GM12892 (cell line): ENCODE measurements at regions not wholly inside any gene's neighbourhood (a gene's known extent, or its start where the extent isn't known, plus 50 kb on each side); places are given as distances from the start of the nearest gene placed in this dataset.

Source experiments
- DNase-seq: peaks from one replicate; pipeline ENCODE4 v3.0.0; 2011; ENCODE audit not compliant: insufficient read length
- FAIRE-seq: peaks from 2 replicates; lab custom pipeline; 2011; peaks lifted over from hg19 to GRCh38; lab: Jason Lieb, UNC
- POLR2A ChIP-seq: IDR thresholded peaks from 2 replicates; pipeline ENCODE4 v1.6.1; 2011; ENCODE audit warnings: low read depth, low read length, control low read depth
- POLR2AphosphoS5 ChIP-seq: IDR thresholded peaks from 2 replicates; pipeline ENCODE4 v1.6.1; 2011; ENCODE audit warnings: low read depth, low read length, control low read depth
- TAF1 ChIP-seq: IDR thresholded peaks from 2 replicates; pipeline ENCODE4 v1.6.1; 2011; ENCODE audit warnings: low read depth, mild to moderate bottlenecking, control low read depth, low read length, borderline replicate concordance

DNA sequence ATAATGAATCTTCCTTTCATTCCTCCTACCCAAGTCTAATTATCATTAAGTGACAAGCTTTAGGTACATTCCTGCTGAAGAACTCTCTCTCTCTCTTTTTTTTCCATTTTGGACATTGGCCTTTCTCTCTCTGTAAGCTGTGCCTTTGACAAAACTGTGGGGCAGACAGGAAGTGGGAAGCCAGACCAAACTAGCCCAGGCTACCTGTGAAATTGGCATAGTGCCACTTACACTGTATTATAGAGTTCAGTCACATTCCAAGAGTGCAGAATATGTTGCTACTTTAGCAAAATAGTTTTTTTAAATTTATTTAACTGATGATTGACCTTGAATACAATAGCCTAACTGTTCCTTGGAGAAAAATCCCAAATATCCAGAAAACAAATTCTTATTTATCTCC lies 381.5 kb upstream of the ETAA1 start:
- no peak for DNase-seq
- no peak for FAIRE-seq
- TF ChIP-seq POLR2AphosphoS5 (no peak), POLR2A (no peak), TAF1 (no peak)

GRCh38 chr2:67018301-67018700 lies 378.8 kb upstream of the ETAA1 start:
- FAIRE-seq (no peak), DNase-seq (no peak)
- TF ChIP-seq POLR2AphosphoS5 = no peak
- TF ChIP-seq TAF1 = no peak
- TF ChIP-seq POLR2A = no peak

- DNase-seq = no peak
- FAIRE-seq = no peak
- TF ChIP-seq POLR2AphosphoS5 (no peak), TAF1 (no peak), POLR2A (no peak)
Observed at GRCh38 chr2:67032076-67032475, 365.1 kb upstream of the ETAA1 start.

DNA sequence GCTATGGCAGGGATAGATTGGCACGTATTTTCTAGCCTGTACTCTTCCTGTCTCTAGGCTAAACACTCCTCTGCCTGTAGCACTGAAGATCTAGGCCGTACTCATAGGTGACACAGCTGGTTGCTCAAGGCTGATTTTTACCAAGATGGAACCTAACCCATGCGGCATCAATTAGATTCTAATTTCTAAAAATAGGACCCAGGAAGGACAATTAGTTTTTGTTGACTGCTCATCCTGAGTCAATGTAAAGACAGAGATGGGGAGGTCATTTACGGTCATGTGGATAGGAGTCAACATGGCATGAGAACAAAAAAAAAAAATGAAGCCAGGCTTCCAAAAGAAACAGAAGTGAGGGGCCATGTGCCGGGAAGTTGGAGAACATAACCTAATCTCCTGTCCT lies 360.7 kb upstream of the ETAA1 start:
- FAIRE-seq (no peak), DNase-seq (no peak)
- no peak for TF ChIP-seq POLR2A
- TF ChIP-seq TAF1 = no peak
- no peak for TF ChIP-seq POLR2AphosphoS5

- DNase-seq = no peak
- no peak for FAIRE-seq
Observed at GRCh38 chr2:67037655-67038054, 359.5 kb upstream of the ETAA1 start.

GRCh38 chr2:67038195-67038594 lies 358.9 kb upstream of the ETAA1 start:
- no peak for DNase-seq
- FAIRE-seq = no peak
- TF ChIP-seq POLR2AphosphoS5 (no peak), TAF1 (no peak), POLR2A (no peak)

More at GRCh38 chr2:67037655-67038054, 359.5 kb upstream of the ETAA1 start:
- TF ChIP-seq POLR2A (no peak), POLR2AphosphoS5 (no peak)

DNA sequence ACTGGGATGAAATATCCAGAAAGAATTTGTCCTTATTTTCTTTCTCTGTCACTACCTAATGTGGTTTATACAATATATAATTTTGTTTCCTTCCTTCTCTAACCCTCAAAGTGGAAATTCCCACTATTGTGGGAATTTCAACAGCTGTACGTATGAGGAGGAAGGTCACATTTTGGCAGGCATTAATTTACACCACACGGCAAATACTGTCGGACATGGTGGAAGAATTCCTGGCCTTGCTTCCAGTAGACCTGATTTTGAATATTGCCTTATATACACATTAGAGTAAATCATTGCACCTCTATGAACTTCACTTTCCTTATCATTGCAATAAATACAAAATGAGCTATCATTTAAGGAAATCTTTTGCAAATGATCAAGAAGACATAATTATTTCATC lies 358.1 kb upstream of the ETAA1 start:
- TF ChIP-seq TAF1 (no peak), POLR2AphosphoS5 (no peak), POLR2A (no peak)
- DNase-seq = no peak
- FAIRE-seq = no peak

DNA sequence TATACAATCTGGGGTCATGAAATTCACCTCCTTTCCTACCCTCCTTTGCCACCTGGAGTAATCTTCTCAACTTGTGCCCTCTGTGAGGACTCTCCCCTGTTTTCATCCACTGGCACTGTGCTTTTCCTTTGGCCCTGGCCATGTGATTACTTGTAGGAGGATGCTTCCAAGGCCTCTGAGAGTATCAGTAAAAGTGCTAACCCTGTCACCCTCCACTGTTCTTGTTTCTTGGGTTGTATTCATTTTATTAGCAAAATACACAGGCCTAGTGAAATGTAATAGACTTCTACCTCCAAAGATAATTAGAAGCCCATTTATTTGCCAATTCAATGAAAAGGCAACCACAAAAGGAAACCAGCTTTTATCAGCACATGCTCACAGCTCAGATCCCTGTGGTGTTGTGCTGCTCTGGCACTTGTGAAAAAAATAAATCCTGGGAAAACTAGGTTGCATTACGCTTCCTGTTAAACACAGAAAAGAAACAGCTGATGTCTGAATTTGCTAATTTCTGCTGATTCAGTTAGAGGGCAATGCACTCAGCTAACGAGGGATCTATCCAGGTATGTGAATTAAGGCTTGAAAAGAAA lies 357.5 kb upstream of the ETAA1 start:
- DNase-seq = no peak
- TF ChIP-seq POLR2AphosphoS5 (no peak), POLR2A (no peak), TAF1 (no peak)
- no peak for FAIRE-seq

DNA sequence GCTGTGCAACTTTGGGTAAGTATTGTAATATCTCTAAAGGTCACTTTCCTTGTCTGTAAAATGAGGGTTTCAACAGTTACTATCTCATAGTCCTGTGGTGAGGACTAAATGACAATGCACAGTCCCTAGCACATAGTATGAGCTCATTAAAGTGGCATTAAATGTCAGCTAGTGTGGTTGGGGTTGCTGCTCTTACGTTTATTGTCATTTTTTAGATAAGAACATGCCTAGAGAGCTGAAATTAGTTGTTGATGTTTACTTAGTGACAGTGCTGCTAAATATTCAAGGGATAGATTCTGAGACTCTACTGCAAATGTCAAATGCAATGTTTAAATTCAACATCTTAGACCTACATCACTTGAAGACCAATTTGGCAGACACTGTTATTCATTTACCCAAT lies 356.1 kb upstream of the ETAA1 start:
- TF ChIP-seq POLR2A (no peak), POLR2AphosphoS5 (no peak), TAF1 (no peak)
- FAIRE-seq (no peak), DNase-seq (no peak)

GRCh38 chr2:67043781-67044478 lies 353.2 kb upstream of the ETAA1 start:
- no peak for TF ChIP-seq POLR2A
- no peak for FAIRE-seq
- DNase-seq = no peak

GRCh38 chr2:67046591-67046990 lies 350.5 kb upstream of the ETAA1 start:
- FAIRE-seq = no peak
- DNase-seq = no peak
- TF ChIP-seq TAF1 (no peak), POLR2A (no peak), POLR2AphosphoS5 (no peak)

DNA sequence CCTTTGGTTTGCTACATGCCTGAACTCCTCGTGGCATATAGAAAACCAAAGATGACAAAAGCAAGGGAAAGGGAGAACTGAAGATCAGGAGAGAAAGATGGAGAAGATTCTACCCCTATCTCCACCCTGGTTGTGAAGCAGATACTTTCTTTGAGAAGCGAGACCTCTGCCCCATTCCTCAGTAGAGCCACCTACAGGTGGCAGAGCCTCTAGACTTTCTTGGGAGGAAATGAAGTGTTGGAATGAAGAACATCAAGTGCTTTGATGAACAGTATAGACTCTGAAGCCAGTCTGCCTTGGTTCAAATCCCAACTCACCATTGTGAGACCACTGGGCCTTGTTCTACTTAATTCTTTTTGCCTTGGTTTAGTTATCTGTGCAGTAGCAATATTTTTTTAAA lies 348.8 kb upstream of the ETAA1 start:
- no peak for TF ChIP-seq POLR2AphosphoS5
- no peak for TF ChIP-seq POLR2A
- TF ChIP-seq TAF1 = no peak
- DNase-seq (no peak), FAIRE-seq (no peak)

DNA sequence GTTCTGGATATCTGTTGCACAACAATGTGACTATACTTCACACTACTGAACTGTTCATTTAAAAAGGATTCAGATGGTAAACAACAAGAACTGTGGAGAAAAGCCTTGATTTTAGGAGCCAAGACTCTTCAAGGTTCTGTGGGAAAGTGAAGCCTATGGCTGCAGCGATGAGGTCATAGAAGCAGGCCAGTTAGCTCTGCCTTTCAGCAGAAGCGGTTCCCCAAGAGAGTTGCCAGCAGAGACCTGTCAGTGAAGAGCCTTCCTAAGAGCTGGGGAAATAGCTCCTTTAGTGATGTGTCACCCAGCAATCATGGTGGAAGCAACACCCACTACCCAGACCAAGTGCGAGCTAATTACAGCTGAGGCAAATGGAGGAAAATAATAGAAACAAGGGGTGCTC lies 346.5 kb upstream of the ETAA1 start:
- no peak for DNase-seq
- FAIRE-seq = no peak
- TF ChIP-seq TAF1 (no peak), POLR2AphosphoS5 (no peak), POLR2A (no peak)
